Endothelial cell of umbilical vein (primary cell): ENCODE measurements at regions not wholly inside any gene's neighbourhood (a gene's known extent, or its start where the extent isn't known, plus 50 kb on each side); places are given as distances from the start of the nearest gene placed in this dataset.

ENCODE experiments used
- BruUV-seq: library from RNA; stranded (reverse); fragments of 400-500 nt; replicated peaks from 2 replicates; lab custom pipeline; 2021; lab: Mats Ljungman, UMichigan
- CTCF ChIA-PET: fragments of 300-600, 350-600 bp; sonication (Branson Sonifier 250); formaldehyde crosslinking; loops from one replicate; lab custom pipeline; 2021; ENCODE audit warnings: antibody characterized with exemption, inconsistent platforms; lab: Charles Lee
- POLR2A ChIA-PET: fragments of 300-600, 350-600 bp; sonication (Branson Sonifier 250); formaldehyde crosslinking; loops from one replicate; lab custom pipeline; 2021; ENCODE audit warnings: antibody characterized with exemption, inconsistent platforms; lab: Charles Lee
- DNase-seq: peaks from one replicate; pipeline ENCODE4 v3.0.0-alpha.2; 2011; ENCODE audit warnings: low read depth, low spot score
- FAIRE-seq: peaks from 2 replicates; lab custom pipeline; 2011; peaks lifted over from hg19 to GRCh38; lab: Jason Lieb, UNC
- H2AFZ ChIP-seq: 2 replicates; pipeline ENCODE4 v1.6.0; 2012; ENCODE audit warnings: low read depth, low read length, control low read depth, inconsistent platforms
- H3K27ac ChIP-seq: 2 replicates; pipeline ENCODE4 v1.5.1; 2011; ENCODE audit warnings: low read depth, mild to moderate bottlenecking, control low read depth, low read length, moderate library complexity; ENCODE audit not compliant: insufficient read depth
- H3K27me3 ChIP-seq, 2 experiments: 2 replicates each; pipeline versions ENCODE4 v1.6.0 to v1.6.1; 2011; ENCODE audit warnings: low read length in 2 of 2, mixed read lengths in 1 of 2; ENCODE audit not compliant: control insufficient read depth in 2 of 2, insufficient read depth in 2 of 2
- H3K36me3 ChIP-seq, 2 experiments: 2 replicates in 1 of 2; 3 replicates in 1 of 2; pipeline ENCODE4 v1.5.1; 2011; ENCODE audit warnings: low read length in 2 of 2, mild to moderate bottlenecking in 1 of 2, moderate library complexity in 1 of 2; ENCODE audit not compliant: control insufficient read depth in 2 of 2, insufficient read depth in 2 of 2; ENCODE audit errors: extremely low read depth in 1 of 2
- H3K4me1 ChIP-seq: 3 replicates; pipeline ENCODE4 v1.5.1; 2011; ENCODE audit warnings: mild to moderate bottlenecking, low read length; ENCODE audit not compliant: control insufficient read depth, insufficient read depth; ENCODE audit errors: extremely low read depth
- H3K4me2 ChIP-seq: 2 replicates; pipeline ENCODE4 v1.6.1; 2011; ENCODE audit warnings: low read length, control low read depth, mixed read lengths; ENCODE audit not compliant: insufficient read depth
- H3K4me3 ChIP-seq, 3 experiments: fragments of 200-600 bp in 1 of 3; sonication (generic), shearing (Covaris generic) in 1 of 3; replicated peaks in 1 of 3; 2 replicates each; pipeline ENCODE4 v1.5.1; 2011 to 2016; ENCODE audit warnings: control low read depth in 3 of 3, low read length in 3 of 3, mild to moderate bottlenecking in 2 of 3, inconsistent platforms in 1 of 3, low read depth in 1 of 3, moderate library complexity in 1 of 3; ENCODE audit not compliant: insufficient read depth in 1 of 3
- H3K79me2 ChIP-seq: 2 replicates; pipeline ENCODE4 v1.6.0; 2012; ENCODE audit warnings: low read length, inconsistent platforms; ENCODE audit not compliant: control insufficient read depth, insufficient read depth
- H3K9ac ChIP-seq: replicated peaks from 2 replicates; pipeline ENCODE3; 2011; ENCODE audit warnings: low read length, control low read depth; ENCODE audit not compliant: insufficient read depth; ENCODE audit errors: extremely low read depth
- H3K9me1 ChIP-seq: replicated peaks from 3 replicates; pipeline ENCODE4 v1.6.0; 2011; ENCODE audit warnings: mild to moderate bottlenecking, low read length; ENCODE audit not compliant: control insufficient read depth, insufficient read depth; ENCODE audit errors: extremely low read depth
- H3K9me3 ChIP-seq: replicated peaks from 2 replicates; pipeline ENCODE4 v1.5.1; 2012; ENCODE audit warnings: low read length, inconsistent platforms; ENCODE audit not compliant: control insufficient read depth, insufficient read depth
- H4K20me1 ChIP-seq: replicated peaks from 2 replicates; pipeline ENCODE3; 2011; ENCODE audit warnings: mild to moderate bottlenecking, low read length; ENCODE audit not compliant: control insufficient read depth, insufficient read depth; ENCODE audit errors: extremely low read depth
- CTCF ChIP-seq, 2 donors: IDR thresholded peaks; 1 replicate in 1 of 2; 2 replicates in 1 of 2; pipeline ENCODE4 v1.5.1; 2011; ENCODE audit warnings: low read length in 2 of 2, mild to moderate bottlenecking in 2 of 2, moderate library complexity in 2 of 2, control low read depth in 1 of 2, inconsistent platforms in 1 of 2, low read depth in 1 of 2; ENCODE audit not compliant: insufficient read depth in 1 of 2; ENCODE audit errors: extremely low read depth in 1 of 2
- EZH2 ChIP-seq: IDR thresholded peaks from 2 replicates; pipeline ENCODE4 v1.6.1; 2012; ENCODE audit warnings: borderline replicate concordance, low read depth, mild to moderate bottlenecking, moderate library complexity, low read length, inconsistent platforms; ENCODE audit not compliant: severe bottlenecking
- FOS ChIP-seq: IDR thresholded peaks from 2 replicates; pipeline ENCODE4 v1.6.1; 2011; ENCODE audit warnings: mild to moderate bottlenecking, low read length, moderate library complexity, borderline replicate concordance; ENCODE audit not compliant: insufficient read depth
- GATA2 ChIP-seq: IDR thresholded peaks from 2 replicates; pipeline ENCODE4 v1.7.0; 2011; ENCODE audit warnings: low read depth, mild to moderate bottlenecking, moderate library complexity, mixed read lengths, low read length; ENCODE audit not compliant: insufficient read length, insufficient read depth
- JUN ChIP-seq: IDR thresholded peaks from 2 replicates; pipeline ENCODE4 v1.6.1; 2011; ENCODE audit warnings: borderline replicate concordance, low read depth; ENCODE audit not compliant: insufficient read length, insufficient read depth
- MAX ChIP-seq: IDR thresholded peaks from 2 replicates; pipeline ENCODE4 v1.6.1; 2011; ENCODE audit not compliant: insufficient read depth, insufficient read length
- MYC ChIP-seq: IDR thresholded peaks from one replicate; pipeline ENCODE4 v1.6.1; 2011; ENCODE audit warnings: mild to moderate bottlenecking, low read depth, low read length
- POLR2A ChIP-seq: IDR thresholded peaks from 2 replicates; pipeline ENCODE4 v1.6.1; 2012; ENCODE audit warnings: low read depth, mild to moderate bottlenecking, control low read depth, low read length
- dilution Hi-C: fragments of 300-500 bp; cut with MboI; formaldehyde crosslinking; loops from one replicate; pipeline ENCODE4 v1.15.0; 2019; ENCODE audit warnings: low sequenced_read_pairs; ENCODE audit not compliant: extremely low pct_ligation_motif_present
- intact Hi-C: fragments of 100-400 bp; cut with micrococcal nuclease; formaldehyde crosslinking; loops from one replicate; pipeline ENCODE4 v1.10.0; 2022

DNA sequence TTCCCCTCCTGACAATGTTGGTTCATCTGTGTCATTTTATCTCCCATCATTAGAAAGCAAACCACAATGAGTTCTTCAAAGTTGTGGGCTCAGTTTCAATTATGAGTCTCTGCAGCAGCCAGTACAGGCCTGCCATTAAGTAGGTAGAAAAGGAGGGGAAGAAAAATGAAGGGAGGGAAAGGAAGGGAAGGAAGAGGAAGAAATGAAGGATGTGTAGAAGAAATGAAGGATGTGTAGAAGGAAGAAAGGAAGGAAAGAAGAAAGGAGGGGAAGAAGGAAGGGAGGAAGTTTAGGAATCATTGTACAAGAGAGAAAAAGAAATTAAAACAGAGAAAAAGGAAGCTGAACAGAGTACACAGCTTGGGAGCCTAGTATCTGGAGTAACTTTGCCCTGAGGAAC, 498.3 kb upstream of the DAB1 start:
- Histone ChIP-seq H3K9me3 (no peaks in the 10 kb centered on the region), H4K20me1 (no peaks in the 10 kb centered on the region), H3K4me3 (no peak overlapping the region), H3K79me2 (no peaks in the 10 kb centered on the region), H3K9me1 (no peaks in the 10 kb centered on the region), H3K9ac (no peak overlapping the region), H2AFZ (no peak overlapping the region), H3K4me1 (no peaks in the 10 kb centered on the region), H3K27ac (no peak overlapping the region), H3K36me3 (no peaks in the 10 kb centered on the region), H3K27me3 (no peaks in the 10 kb centered on the region), H3K4me2 (no peak overlapping the region)
- no peak for TF ChIP-seq MYC
- TF ChIP-seq FOS: no peak
- no peak for TF ChIP-seq POLR2A
- no peak for TF ChIP-seq GATA2
- no peak for TF ChIP-seq CTCF (IDR thresholded peaks at IDR 0.05; ENCODE audit: extremely low read depth in 1 of 2, insufficient read depth in 1 of 2, low read depth in 1 of 2, low read length in 2 of 2)
- TF ChIP-seq EZH2: no peak
- TF ChIP-seq JUN: no peak
- no peak for TF ChIP-seq MAX
- DNase-seq: no peak
- dilution Hi-C loops (no loop called here), intact Hi-C loops (no loop called here)
- ChIA-PET CTCF (no interaction called here), POLR2A (no interaction called here)
- no TSS peak for BruUV-seq
- no peak for FAIRE-seq
